Activated effector memory CD4-positive, alpha-beta T cell treated with Interleukin-2 at 50 U/mL for 16 hours (primary cell): ENCODE measurements at regions not wholly inside any gene's neighbourhood (a gene's known extent, or its start where the extent isn't known, plus 50 kb on each side); places are given as distances from the start of the nearest gene placed in this dataset.

Source experiments
- DNase-seq: peaks from one replicate; pipeline ENCODE4 v3.0.0-alpha.2; 2020

DNA sequence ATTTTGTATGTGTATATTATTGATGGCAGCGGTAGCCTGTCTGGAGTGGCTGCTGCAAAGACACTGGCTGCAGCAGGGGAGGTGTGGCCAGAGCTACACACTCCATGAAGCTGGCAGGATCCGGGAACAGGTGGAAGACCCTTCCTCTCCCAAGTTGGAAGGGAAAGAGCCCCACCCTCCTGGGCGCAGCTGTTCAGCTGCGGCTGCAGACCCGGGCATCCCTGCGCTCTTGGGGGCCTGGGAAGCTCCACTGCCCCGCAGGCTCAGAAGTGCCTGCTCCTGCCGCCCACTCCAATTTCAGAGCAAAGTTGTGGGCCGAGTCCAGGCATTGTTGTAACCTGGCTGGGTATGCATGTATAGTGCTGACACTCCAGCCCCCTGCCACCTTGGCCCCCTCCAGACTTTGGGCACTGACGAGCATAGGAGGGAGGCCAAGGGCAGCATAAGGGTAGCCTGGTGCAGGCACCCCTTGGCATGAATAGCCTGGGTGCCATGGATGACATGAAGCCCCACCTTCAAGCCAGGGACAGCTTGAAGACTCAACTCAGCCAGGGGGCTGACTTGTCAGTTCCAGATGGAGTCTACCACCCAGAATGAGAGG is 90.7 kb upstream of the TMEM168 start:
- DNase-seq, result no peak

DNA sequence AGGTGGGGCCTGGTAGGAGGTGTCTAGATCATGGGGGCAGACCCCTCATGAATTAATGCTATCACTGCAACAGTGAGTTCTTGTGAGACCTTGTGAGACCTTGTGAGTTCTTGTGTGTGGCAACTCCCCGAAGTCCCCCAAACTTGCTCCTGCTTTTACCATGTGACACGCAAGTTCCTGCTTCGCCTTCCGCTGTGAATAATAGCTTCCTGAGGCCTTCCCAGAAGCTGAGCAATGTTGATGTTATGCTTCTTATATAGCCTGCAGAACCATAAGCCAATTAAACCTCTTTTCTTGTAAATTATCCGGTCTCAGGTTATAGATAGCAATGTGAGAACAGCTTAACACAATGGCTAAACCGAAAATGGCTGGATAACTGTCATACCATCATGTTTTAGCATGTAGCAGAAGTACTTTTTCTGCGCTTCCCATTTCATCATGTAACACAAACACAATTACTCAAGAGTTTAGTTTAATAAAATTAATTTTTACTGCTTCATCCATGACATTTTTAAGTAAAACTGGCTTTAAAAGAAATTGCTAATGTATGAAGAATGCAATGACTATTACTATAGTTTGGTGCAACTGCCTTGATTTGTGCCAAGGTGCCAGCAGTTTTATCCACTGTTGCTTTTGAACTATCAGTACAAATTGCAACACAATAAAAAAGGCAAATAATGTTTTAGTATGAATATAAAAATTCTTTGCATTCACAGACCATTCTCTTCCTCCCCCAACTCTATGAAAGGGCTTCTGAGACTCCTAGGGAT is 87.7 kb upstream of the TMEM168 start:
- DNase-seq, result no peak

DNA sequence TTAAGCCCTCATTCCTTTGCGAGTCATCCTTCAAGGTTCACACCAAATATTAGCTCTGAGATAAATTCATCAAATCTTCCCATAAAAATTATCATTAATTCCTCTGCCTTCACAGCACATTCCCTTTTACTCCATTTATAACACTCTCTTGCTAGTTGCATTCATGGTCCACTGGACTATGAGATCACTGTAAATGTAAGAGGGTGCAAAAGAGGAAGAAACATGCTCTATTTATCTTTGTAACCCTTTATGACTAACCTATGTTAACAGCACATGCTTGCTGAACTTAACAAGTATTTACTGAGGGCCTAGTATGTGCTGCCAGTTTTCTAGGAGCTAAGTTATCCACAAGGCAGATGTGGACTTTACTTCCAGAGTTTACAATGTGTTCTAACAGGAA is 86.7 kb upstream of the TMEM168 start:
- no peak for DNase-seq

DNA sequence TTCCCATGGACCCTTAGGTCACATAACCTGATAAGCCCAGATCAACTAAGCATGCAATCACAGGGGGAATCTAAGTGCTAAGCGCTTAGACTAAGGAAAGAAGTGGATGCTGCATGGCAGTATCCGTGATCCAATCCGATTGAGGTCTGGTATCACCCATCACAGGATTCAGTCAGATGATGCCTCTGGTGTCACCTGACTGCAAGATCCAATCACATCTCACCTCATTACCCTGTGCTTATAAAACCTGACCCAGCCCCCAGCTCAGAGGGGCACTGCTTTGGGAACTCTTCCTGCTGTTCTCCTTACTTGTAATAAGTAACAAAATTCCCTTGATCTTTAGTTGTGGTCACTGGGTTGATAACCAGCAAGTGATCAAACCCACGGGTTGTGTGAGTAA is 84.7 kb upstream of the TMEM168 start:
- DNase-seq, result no peak

DNA sequence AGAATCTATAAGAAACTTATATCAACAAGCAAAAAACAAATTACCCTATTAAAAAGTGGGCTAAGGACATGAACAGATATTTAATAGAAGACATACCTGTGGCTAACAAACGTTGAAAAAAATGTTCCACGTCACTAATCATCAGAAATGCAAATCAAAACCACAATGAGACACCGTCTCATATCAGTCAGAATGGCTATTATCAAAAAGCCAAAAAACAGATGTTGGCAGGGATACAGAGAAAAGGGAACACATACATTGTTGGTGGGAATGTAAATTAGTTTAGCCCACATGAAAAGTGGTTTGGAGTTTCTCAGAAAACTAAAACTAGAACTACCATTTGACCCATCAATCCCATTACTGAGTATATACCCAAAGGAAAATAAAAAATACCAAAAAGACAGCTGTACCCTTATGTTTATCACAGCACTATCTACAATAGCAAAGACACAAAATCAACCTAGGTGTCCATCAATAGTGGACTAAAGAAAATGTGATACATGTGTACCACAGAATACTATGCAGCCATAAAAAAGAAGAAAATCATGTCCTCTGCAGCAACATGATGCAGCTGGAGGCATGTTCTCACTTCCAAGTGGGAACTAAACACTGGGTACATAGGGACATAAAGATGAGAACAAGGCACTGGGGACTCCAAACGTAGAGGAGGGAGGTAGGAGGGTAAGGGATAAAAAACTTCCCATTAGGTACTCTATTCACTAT is 83.8 kb upstream of the TMEM168 start:
- DNase-seq, result no peak

DNA sequence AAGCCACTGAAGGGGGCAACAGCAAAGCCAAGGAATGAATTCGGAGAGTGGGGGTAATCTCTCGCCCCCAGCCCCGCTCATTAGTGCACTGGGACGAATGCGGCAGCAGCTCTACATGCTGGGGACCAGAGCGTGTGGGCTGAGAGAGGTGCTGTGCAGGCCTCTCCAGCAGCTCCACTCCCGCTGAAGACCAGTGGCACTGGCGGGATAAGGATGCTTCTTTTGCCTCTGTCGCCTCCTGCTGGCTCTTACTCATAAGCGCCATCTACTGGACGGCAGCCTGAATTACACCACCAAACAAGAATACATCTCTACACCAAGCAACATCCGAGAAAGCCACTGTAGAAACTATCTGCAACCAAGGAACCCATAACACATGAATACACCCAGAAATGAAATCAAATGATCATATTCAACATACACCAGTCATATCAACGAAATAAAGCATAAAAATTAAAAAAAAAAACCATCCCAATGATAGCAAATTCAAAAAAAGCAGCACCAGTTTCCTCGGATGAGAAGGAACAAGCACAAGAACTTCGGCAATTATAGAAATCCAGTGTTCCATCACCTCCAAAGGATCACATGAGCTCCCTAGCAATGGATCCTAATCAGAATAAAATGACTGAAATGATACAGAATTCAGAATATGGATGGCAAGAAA is 79.0 kb upstream of the TMEM168 start:
- peak; percentile 16 for DNase-seq

DNA sequence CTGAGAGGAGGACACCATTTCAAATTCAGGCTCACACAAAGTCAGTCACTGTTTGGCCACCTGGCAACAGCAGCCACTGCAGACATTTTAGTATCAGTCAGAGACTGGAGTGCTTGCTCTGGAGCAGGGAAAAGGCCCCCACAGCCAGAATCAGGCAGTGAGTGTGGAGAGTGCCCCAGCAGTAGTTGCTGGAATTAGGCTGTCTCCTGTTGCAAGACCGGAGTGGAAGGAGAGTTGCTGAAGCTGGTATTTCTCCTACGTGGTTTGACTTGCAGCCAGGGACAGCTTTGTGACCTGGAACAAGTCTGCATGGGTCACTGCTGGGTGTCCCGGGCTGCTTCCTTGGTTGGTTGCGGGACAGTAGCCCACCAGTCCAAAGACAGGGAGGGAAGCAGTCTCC is 78.4 kb upstream of the TMEM168 start:
- no peak for DNase-seq

DNA sequence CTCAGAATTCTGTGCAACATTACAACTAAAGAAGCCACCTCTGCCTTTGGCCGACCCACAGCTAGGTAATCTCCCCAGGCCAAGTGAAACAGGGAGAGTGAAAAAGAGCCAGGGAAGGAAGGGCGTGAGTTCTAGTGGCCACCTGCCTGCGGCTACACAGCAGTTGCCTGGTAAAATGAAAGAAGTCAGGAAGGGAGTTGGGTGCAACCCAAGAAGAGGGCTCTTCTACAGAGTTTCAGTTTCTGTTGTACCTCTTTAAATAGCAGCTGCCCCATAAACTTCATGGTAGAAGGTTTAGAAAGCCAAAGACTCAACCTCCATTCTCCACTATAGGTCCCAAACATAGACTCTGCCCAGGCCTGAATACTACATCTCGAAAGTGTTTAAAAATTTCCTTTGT is 76.2 kb upstream of the TMEM168 start:
- no peak for DNase-seq

DNA sequence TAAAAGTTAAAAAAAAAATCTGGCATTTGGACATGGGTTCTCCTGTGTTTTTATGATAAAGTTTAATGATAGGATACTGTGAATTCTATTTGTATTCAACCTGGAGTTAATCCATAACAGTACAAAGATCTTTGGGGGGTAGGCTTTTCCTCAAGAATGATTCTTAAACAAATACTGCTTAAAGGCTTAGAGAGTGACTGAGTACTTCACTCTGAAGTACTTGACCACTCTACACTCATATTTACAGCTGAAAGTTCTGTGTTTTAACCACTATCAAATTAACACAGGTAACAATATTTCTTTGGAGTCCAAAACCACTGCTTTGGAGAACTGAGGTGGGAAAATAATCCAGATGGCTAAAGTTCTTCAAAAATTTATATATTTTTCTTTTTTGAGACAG is 74.2 kb upstream of the TMEM168 start:
- no peak for DNase-seq

DNA sequence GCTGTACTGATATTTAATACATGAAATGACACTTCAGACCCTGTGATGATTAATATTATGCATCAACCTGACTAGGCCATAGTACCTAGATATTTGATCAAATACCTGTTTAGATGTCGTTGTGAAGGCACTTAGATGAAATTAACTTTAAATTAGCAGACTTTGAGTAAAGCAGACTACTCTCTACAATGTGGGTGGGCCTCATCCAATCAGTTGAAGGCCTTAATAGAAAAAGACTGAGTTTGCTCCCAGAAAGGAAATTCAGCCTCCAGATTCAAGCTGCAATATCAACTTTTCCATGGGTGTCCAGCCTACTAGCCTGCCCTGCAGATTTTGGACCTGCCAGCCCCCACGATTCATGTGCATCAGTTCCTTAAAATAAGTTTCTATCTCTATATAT is 68.6 kb upstream of the TMEM168 start:
- no peak for DNase-seq

DNA sequence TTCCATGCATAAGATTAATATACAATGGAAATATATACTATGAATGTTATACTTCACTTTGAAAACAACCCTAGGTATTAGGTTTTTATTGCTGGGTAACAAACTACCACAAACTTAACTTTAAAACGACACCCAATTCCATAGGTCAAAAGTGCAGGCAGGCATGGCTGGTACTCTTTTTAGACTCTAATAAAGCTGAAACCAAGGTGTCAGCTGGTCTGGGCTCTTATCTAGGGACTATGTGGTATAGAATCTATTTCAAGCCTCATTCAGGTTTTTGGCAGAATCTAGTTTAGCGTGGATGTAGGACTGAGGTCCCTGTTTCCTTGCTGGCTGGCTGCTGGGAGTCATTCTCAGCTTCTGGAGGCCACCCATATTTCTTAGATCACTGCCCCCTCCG is 65.0 kb upstream of the TMEM168 start:
- DNase-seq, result no peak

DNA sequence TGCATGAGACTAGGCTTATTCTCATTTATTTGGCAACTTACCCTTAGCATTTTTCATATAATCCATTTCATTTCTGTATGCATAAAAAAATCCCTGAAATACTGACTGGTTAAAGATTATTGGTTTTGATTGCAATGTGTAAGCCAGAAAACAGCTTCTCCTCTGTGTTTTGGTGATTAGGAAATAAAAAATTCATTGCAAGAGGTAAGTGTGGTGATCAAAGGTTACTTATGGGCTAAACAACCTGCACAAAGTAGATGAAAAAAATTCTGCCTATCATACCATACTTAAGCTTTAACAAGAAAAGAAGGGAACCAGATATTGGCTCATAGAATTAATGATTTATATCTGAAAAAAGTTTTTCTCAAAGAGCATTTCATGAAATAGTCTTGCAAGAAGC is 64.0 kb upstream of the TMEM168 start:
- no peak for DNase-seq

DNA sequence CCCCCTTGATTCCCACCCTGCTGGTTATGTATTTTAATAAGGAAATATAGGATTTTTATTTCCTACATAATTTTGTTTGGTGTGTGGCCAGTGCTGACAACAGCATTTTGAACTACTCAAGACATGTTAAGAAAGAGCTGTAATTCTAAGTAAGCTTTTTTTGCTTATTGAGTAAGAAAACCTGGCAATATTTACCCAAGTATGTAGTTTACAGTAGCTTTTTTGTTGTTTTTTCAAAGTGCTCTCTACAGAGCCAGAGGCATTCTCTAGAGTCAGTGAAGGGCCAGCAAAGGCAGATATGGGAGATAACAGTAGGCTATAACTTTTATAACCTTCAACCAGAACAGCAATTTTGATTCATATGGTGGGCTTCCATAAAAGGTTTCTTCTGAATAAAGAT is 63.2 kb upstream of the TMEM168 start:
- DNase-seq, result no peak

DNA sequence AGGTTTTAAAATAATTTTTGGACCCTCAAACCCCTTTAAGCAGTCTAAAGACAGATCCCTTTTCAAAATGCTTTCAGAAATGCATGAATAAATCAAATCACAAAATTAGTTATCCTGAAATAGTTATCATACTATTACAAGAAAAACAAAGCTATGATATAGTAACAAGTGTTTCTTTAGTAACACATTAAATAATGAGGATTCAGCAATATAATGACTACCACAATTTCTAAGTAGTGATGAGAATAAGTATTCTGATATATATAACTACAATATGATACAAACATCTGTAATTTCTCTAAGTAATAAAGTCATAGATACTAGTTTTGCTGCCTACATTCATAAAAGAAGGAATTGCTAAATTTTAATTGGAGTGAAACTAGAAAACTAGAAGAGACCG is 53.0 kb upstream of the TMEM168 start:
- DNase-seq, result no peak
